K562 (cell line): ENCODE measurements at regions not wholly inside any gene's neighbourhood (a gene's known extent, or its start where the extent isn't known, plus 50 kb on each side); places are given as distances from the start of the nearest gene placed in this dataset.

ENCODE experiments used
- ATAC-seq: fragments of 200-7000 bp; cut with Tn5 transposase; 3 replicates; pipeline ENCODE4 v1.9.1; 2020; ENCODE audit warnings: moderate library complexity
- BruUV-seq: library from RNA; stranded (reverse); fragments of 400-500 nt; replicated peaks from 2 replicates; lab custom pipeline; 2021; lab: Mats Ljungman, UMichigan
- CTCF ChIA-PET: fragments of 300-600 bp; formaldehyde crosslinking; extraction: SDS; loops from one replicate; lab custom pipeline; 2021; ENCODE audit warnings: low intra/inter-chr PET ratio; lab: Yijun Ruan, JAX
- POLR2A ChIA-PET: fragments of 300-600, 350-650 bp; sonication (Branson Sonifier 250); formaldehyde crosslinking; extraction: SDS; loops from one replicate; lab custom pipeline; 2021; ENCODE audit warnings: antibody characterized with exemption, inconsistent platforms; lab: Yijun Ruan, JAX
- DNase-seq, 4 experiments: peaks; one replicate each; pipeline versions ENCODE4 v3.0.0 to v3.0.0-alpha.2; 2011 to 2018; ENCODE audit warnings: low spot score in 3 of 4, mixed read lengths in 3 of 4; ENCODE audit errors: extremely low read depth in 1 of 4
- FAIRE-seq: peaks from 2 replicates; lab custom pipeline; 2011; peaks lifted over from hg19 to GRCh38; lab: Jason Lieb, UNC
- H2AFZ ChIP-seq: 2 replicates; pipeline ENCODE4 v1.6.0; 2011; ENCODE audit warnings: low read depth, low read length, control low read depth, inconsistent platforms
- H3K27ac ChIP-seq: fragments of 200-600 bp; 3 replicates; pipeline ENCODE4 v1.8.0; 2011; ENCODE audit warnings: low read depth, mild to moderate bottlenecking, control low read depth, inconsistent platforms, low read length, moderate library complexity, mixed read lengths; ENCODE audit errors: extremely low read depth
- H3K27me3 ChIP-seq, 2 experiments: fragments of 300-600 bp in 1 of 2; 2 replicates in 1 of 2; 3 replicates in 1 of 2; pipeline versions ENCODE4 v1.6.0 to v1.8.0; 2011; ENCODE audit warnings: inconsistent platforms in 2 of 2, low read length in 2 of 2, mild to moderate bottlenecking in 1 of 2, mixed read lengths in 1 of 2, moderate library complexity in 1 of 2; ENCODE audit not compliant: control insufficient read depth in 2 of 2, insufficient read depth in 2 of 2
- H3K36me3 ChIP-seq: fragments of 300-600 bp; 3 replicates; pipeline ENCODE4 v1.8.0; 2011; ENCODE audit warnings: mild to moderate bottlenecking, low read length, inconsistent platforms; ENCODE audit not compliant: control insufficient read depth, insufficient read depth
- H3K4me1 ChIP-seq, 2 experiments: fragments of 200-600 bp in 1 of 2; replicated peaks in 1 of 2; 2 replicates in 1 of 2; 3 replicates in 1 of 2; pipeline versions ENCODE4 v1.5.1 to v1.8.0; 2011; ENCODE audit warnings: inconsistent platforms in 2 of 2, low read length in 2 of 2, mild to moderate bottlenecking in 1 of 2, mixed read lengths in 1 of 2, moderate library complexity in 1 of 2; ENCODE audit not compliant: control insufficient read depth in 2 of 2, insufficient read depth in 2 of 2
- H3K4me2 ChIP-seq: 2 replicates; pipeline ENCODE4 v1.6.1; 2011; ENCODE audit warnings: low read length, control low read depth, inconsistent platforms, mixed read lengths; ENCODE audit not compliant: insufficient read depth
- H3K4me3 ChIP-seq: fragments of 200-600 bp; sonication (generic), shearing (Covaris generic); 2 replicates; pipeline ENCODE4 v1.5.1; 2016; ENCODE audit warnings: control low read depth, inconsistent platforms
- H3K79me2 ChIP-seq: fragments of 200-600 bp; 3 replicates; pipeline ENCODE4 v1.8.0; 2011; ENCODE audit warnings: low read length, inconsistent platforms; ENCODE audit not compliant: control insufficient read depth, insufficient read depth
- H3K9ac ChIP-seq, 2 experiments: 2 replicates each; pipeline versions ENCODE4 v1.6.0 to v1.6.1; 2011; ENCODE audit warnings: low read depth in 2 of 2, low read length in 2 of 2, control low read depth in 1 of 2, inconsistent platforms in 1 of 2, mild to moderate bottlenecking in 1 of 2, mixed read lengths in 1 of 2; ENCODE audit not compliant: insufficient read depth in 1 of 2
- H3K9me1 ChIP-seq: one replicate; pipeline ENCODE4 v1.6.0; 2011; ENCODE audit warnings: inconsistent platforms, mild to moderate bottlenecking, low read length, moderate library complexity; ENCODE audit not compliant: control insufficient read depth, insufficient read depth
- H3K9me3 ChIP-seq: replicated peaks from 2 replicates; pipeline ENCODE4 v1.5.1; 2011; ENCODE audit warnings: low read depth, low read length, inconsistent platforms; ENCODE audit not compliant: control insufficient read depth, insufficient read depth
- H4K20me1 ChIP-seq: replicated peaks from 2 replicates; pipeline ENCODE4 v1.6.1; 2011; ENCODE audit warnings: low read length, inconsistent platforms, mixed read lengths; ENCODE audit not compliant: control insufficient read depth, insufficient read depth
- BCLAF1 ChIP-seq, 2 experiments: fragments of 450-650 bp in 1 of 2; IDR thresholded peaks; 2 replicates each; pipeline ENCODE4 v1.6.1; 2011 to 2017; ENCODE audit warnings: low read depth in 2 of 2, antibody characterized with exemption in 1 of 2, borderline replicate concordance in 1 of 2, low read length in 1 of 2, mild to moderate bottlenecking in 1 of 2, mixed read lengths in 1 of 2; ENCODE audit not compliant: control insufficient read depth in 1 of 2
- ELF4 ChIP-seq: fragments of 450-650 bp; formaldehyde crosslinking; IDR thresholded peaks from 2 replicates; pipeline ENCODE4 v1.4.0; 2022; ENCODE audit warnings: missing genetic modification characterization
- EP300 ChIP-seq: IDR thresholded peaks from 2 replicates; pipeline ENCODE4 v1.6.1; 2012; ENCODE audit warnings: low read length, improper control_type of control experiment
- FOXK2 ChIP-seq, 2 experiments: fragments of 450-650 bp; IDR thresholded peaks in 1 of 2; conservative IDR thresholded peaks in 1 of 2; 2 replicates each; pipeline ENCODE4 v1.6.1; 2016; ENCODE audit warnings: low read depth in 2 of 2, mild to moderate bottlenecking in 1 of 2
- MNT ChIP-seq, 2 experiments: fragments of 450-650 bp; conservative IDR thresholded peaks; 2 replicates each; pipeline ENCODE4 v1.6.1; 2017; ENCODE audit warnings: mild to moderate bottlenecking in 2 of 2, moderate library complexity in 2 of 2
- MTA3 ChIP-seq: fragments of 450-650 bp; formaldehyde crosslinking; IDR thresholded peaks from 2 replicates; pipeline ENCODE4 v1.6.1; 2017; ENCODE audit warnings: mild to moderate bottlenecking, borderline replicate concordance
- STAG1 ChIP-seq: sonication (generic); formaldehyde crosslinking; IDR thresholded peaks from 2 replicates; pipeline ENCODE4 v1.5.0; 2020; ENCODE audit warnings: missing genetic modification reagents, borderline replicate concordance
- YBX1 ChIP-seq: fragments of 450-650 bp; IDR thresholded peaks from 2 replicates; pipeline ENCODE4 v1.7.1; 2016; ENCODE audit warnings: mild to moderate bottlenecking
- ZBTB7A ChIP-seq: IDR thresholded peaks from 2 replicates; pipeline ENCODE4 v1.6.1; 2011; ENCODE audit warnings: low read depth, mild to moderate bottlenecking, low read length, moderate library complexity, borderline replicate concordance; ENCODE audit not compliant: control insufficient read depth
- ZKSCAN3 ChIP-seq: fragments of 250-450 bp; sonication (Bioruptor Pico); IDR thresholded peaks from 2 replicates; pipeline ENCODE4 v1.4.0; 2020
- ZNF174 ChIP-seq: fragments of 250-450 bp; sonication (Bioruptor Pico); IDR thresholded peaks from 2 replicates; pipeline ENCODE4 v1.4.0; 2020; ENCODE audit warnings: mild to moderate bottlenecking
- ZNF3 ChIP-seq: fragments of 250-450 bp; sonication (Bioruptor Pico); IDR thresholded peaks from 2 replicates; pipeline ENCODE4 v1.5.0; 2021; ENCODE audit warnings: mild to moderate bottlenecking, moderate library complexity
- ZSCAN29 ChIP-seq: fragments of 450-650 bp; IDR thresholded peaks from 2 replicates; pipeline ENCODE4 v1.6.1; 2017
- WGBS: fragments of 100-300 bp; shearing (Covaris generic); methylation state at CpG from one replicate; pipeline ENCODE4 v1.1.6; 2016; ENCODE audit warnings: low coverage, mixed read lengths; ENCODE audit not compliant: insufficient coverage; ENCODE audit errors: missing lambda C conversion rate; 5-methylcytosine and 5-hydroxymethylcytosine counted together
- in situ Hi-C: fragments of 300-500 bp; cut with MboI; formaldehyde crosslinking; loops from 4 replicates; pipeline ENCODE4 v1.15.0; 2018; ENCODE audit warnings: inconsistent platforms, mixed read lengths
- intact Hi-C: fragments of 100-400 bp; cut with micrococcal nuclease; formaldehyde crosslinking; loops from 2 replicates; pipeline ENCODE4 v1.14.2; 2022

DNA sequence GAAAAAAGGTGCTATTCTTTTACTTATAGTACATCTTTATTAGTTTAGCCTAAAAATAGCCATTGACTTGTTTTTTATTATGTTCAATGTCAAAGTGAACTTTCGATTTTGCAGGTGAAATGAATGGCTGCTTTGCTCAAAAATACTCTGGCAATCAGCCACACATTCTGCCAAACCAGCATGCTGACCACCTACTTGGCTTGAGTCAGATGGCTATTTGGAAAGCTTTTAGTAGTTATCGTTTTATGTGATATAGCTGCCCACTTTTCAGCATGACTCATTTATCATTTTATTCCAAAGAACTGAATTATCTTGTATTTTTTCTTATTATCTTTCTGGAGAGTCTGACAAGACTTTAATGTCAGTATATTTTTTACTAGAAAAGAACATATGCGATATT lies 1615.8 kb upstream of the TMEFF2 start:
- no peaks in the 10 kb centered on the region for H3K36me3 ChIP-seq
- H4K20me1 ChIP-seq, result no peaks in the 10 kb centered on the region
- H3K4me3 ChIP-seq, result no peak overlapping the region
- H3K9ac ChIP-seq, result no peak overlapping the region
- no peak for ATAC-seq
- BruUV-seq, result no TSS peak
- intact Hi-C loops, result no loop called here
- H2AFZ ChIP-seq, result no peak overlapping the region
- in situ Hi-C loops, result no loop called here
- no peaks in the 10 kb centered on the region for H3K9me3 ChIP-seq
- 6% methylated on average over 3 of the region's 3 CpGs for WGBS
- TF ChIP-seq ZNF174 (CRISPR knock-in tag) (no peak), STAG1 (CRISPR knock-in tag) (no peak), FOXK2 (conservative IDR thresholded peaks at IDR 0.05 in 1 of 2, IDR thresholded peaks at IDR 0.05 in 1 of 2; ENCODE audit: low read depth in 2 of 2) (no peak)
- H3K9me1 ChIP-seq, result no peaks in the 10 kb centered on the region
- POLR2A ChIA-PET, result interaction anchor here (0.6 kb wide), 1 partner anchor 604 kb away, joined by 3 read pairs; no protein-coding TSS in a partner anchor
- no peak overlapping the region for H3K4me2 ChIP-seq
- no peaks in the 10 kb centered on the region for H3K27me3 ChIP-seq
- CTCF ChIA-PET, result no interaction called here
- H3K27ac ChIP-seq, result no peak overlapping the region
- no peaks in the 10 kb centered on the region for H3K79me2 ChIP-seq
- no peak for DNase-seq
- H3K4me1 ChIP-seq, result no peaks in the 10 kb centered on the region
- FAIRE-seq, result no peak

GRCh38 chr2:193808877-193809276 lies 1614.1 kb upstream of the TMEFF2 start:
- ChIA-PET CTCF (no interaction called here), POLR2A (no interaction called here)
- ATAC-seq (no peak), DNase-seq (no peak), FAIRE-seq (no peak)
- BruUV-seq, result no TSS peak
- H3K79me2 ChIP-seq, result no peaks in the 10 kb centered on the region
- no peak overlapping the region for H2AFZ ChIP-seq
- H3K27me3 ChIP-seq, result no peaks in the 10 kb centered on the region
- no peak overlapping the region for H3K9ac ChIP-seq
- H3K4me1 ChIP-seq, result no peaks in the 10 kb centered on the region
- no peak overlapping the region for H3K4me3 ChIP-seq
- H3K9me1 ChIP-seq, result no peaks in the 10 kb centered on the region
- H3K4me2 ChIP-seq, result no peak overlapping the region
- H4K20me1 ChIP-seq, result no peaks in the 10 kb centered on the region
- in situ Hi-C loops (no loop called here), intact Hi-C loops (no loop called here)
- no peaks in the 10 kb centered on the region for H3K36me3 ChIP-seq
- H3K27ac ChIP-seq, result no peak overlapping the region
- H3K9me3 ChIP-seq, result no peaks in the 10 kb centered on the region
- whole genome bisulfite sequencing, result 0% methylated on average over 1 of the region's 1 CpG
- TF ChIP-seq ZNF174 (CRISPR knock-in tag), result no peak
- no peak for TF ChIP-seq ZBTB7A
- no peak for TF ChIP-seq EP300
- no peak for TF ChIP-seq ZNF3 (CRISPR knock-in tag)
- no peak for TF ChIP-seq MTA3
- TF ChIP-seq MNT (conservative IDR thresholded peaks at IDR 0.05), result no peak
- TF ChIP-seq YBX1, result no peak
- TF ChIP-seq ZSCAN29, result no peak
- TF ChIP-seq BCLAF1 (IDR thresholded peaks at IDR 0.05; ENCODE audit: borderline replicate concordance in 1 of 2, control insufficient read depth in 1 of 2, low read depth in 2 of 2, low read length in 1 of 2), result no peak
- TF ChIP-seq ZKSCAN3 (CRISPR knock-in tag), result no peak
- no peak for TF ChIP-seq ELF4
